Neural cell (in vitro differentiated cells): ENCODE measurements at regions not wholly inside any gene's neighbourhood (a gene's known extent, or its start where the extent isn't known, plus 50 kb on each side); places are given as distances from the start of the nearest gene placed in this dataset.

Experiments
- H2AFZ ChIP-seq: fragments of 200-600, 300-800 bp; sonication (generic), shearing (Covaris generic); 2 replicates; pipeline ENCODE4 v1.6.0; 2014; ENCODE audit warnings: low read depth, mild to moderate bottlenecking, antibody characterized with exemption, low read length, moderate library complexity
- H3F3A ChIP-seq: fragments of 200-600 bp; shearing (Covaris generic); 2 replicates; pipeline ENCODE4 v1.6.1; 2016; ENCODE audit warnings: mild to moderate bottlenecking, moderate library complexity, mixed read lengths, antibody characterized with exemption, low read length; ENCODE audit not compliant: insufficient read depth, poor library complexity, severe bottlenecking
- H3K27ac ChIP-seq: fragments of 200-600, 300-800 bp; sonication (generic), shearing (Covaris generic); 2 replicates; pipeline ENCODE4 v1.5.1; 2014; ENCODE audit warnings: mild to moderate bottlenecking, low read length, moderate library complexity
- H3K27me3 ChIP-seq: fragments of 300-800, 200-600 bp; sonication (generic), shearing (Covaris generic); 2 replicates; pipeline ENCODE4 v1.6.0; 2014; ENCODE audit warnings: mild to moderate bottlenecking, low read depth, low read length, moderate library complexity; ENCODE audit not compliant: insufficient read depth
- H3K36me3 ChIP-seq: fragments of 300-800, 200-600 bp; sonication (generic), shearing (Covaris generic); 2 replicates; pipeline ENCODE4 v1.5.1; 2014; ENCODE audit warnings: mild to moderate bottlenecking, antibody characterized with exemption, low read length, moderate library complexity; ENCODE audit not compliant: insufficient read depth
- H3K4me2 ChIP-seq: fragments of 300-800, 200-600 bp; sonication (generic), shearing (Covaris generic); 2 replicates; pipeline ENCODE4 v1.6.0; 2014; ENCODE audit warnings: mild to moderate bottlenecking, low read length
- H3K4me3 ChIP-seq: fragments of 300-800, 200-600 bp; sonication (generic), shearing (Covaris generic); 2 replicates; pipeline ENCODE4 v1.5.1; 2014; ENCODE audit warnings: mild to moderate bottlenecking, low read length, moderate library complexity
- H3K79me2 ChIP-seq: fragments of 200-600 bp; shearing (Covaris generic); replicated peaks from 2 replicates; pipeline ENCODE4 v1.6.0; 2014; ENCODE audit warnings: mild to moderate bottlenecking, low read length, moderate library complexity; ENCODE audit not compliant: insufficient read depth
- H3K9ac ChIP-seq: fragments of 300-800, 200-600 bp; sonication (generic), shearing (Covaris generic); 2 replicates; pipeline ENCODE4 v1.6.1; 2016; ENCODE audit warnings: mild to moderate bottlenecking, low read length, mixed read lengths
- H3K9me2 ChIP-seq: fragments of 200-600 bp; shearing (Covaris generic); 2 replicates; pipeline ENCODE4 v1.6.1; 2016; ENCODE audit warnings: mild to moderate bottlenecking, low read length, mixed read lengths; ENCODE audit not compliant: insufficient read depth
- H3K9me3 ChIP-seq: fragments of 200-600, 300-800 bp; sonication (generic), shearing (Covaris generic); 2 replicates; pipeline ENCODE4 v1.6.1; 2016; ENCODE audit warnings: mild to moderate bottlenecking, mixed run types, low read length, moderate library complexity, mixed read lengths
- H4K20me1 ChIP-seq: fragments of 200-600 bp; shearing (Covaris generic); 2 replicates; pipeline ENCODE4 v1.6.1; 2016; ENCODE audit warnings: mild to moderate bottlenecking, mixed run types; ENCODE audit not compliant: insufficient read depth
- EP300 ChIP-seq: fragments of 450-650 bp; conservative IDR thresholded peaks from 2 replicates; pipeline ENCODE4 v1.6.1; 2014; ENCODE audit warnings: antibody characterized with exemption, mild to moderate bottlenecking, moderate library complexity; ENCODE audit not compliant: poor library complexity, severe bottlenecking
- EZH2 ChIP-seq: fragments of 200-600, 300-800 bp; shearing (Covaris generic), sonication (generic); IDR thresholded peaks from 2 replicates; pipeline ENCODE4 v1.6.1; 2014; ENCODE audit warnings: antibody characterized with exemption, low read length, borderline replicate concordance, mild to moderate bottlenecking; ENCODE audit not compliant: insufficient read depth, poor library complexity, severe bottlenecking
- MXI1 ChIP-seq: fragments of 450-650 bp; conservative IDR thresholded peaks from 2 replicates; pipeline ENCODE4 v1.6.1; 2014; ENCODE audit warnings: antibody characterized with exemption, mild to moderate bottlenecking; ENCODE audit not compliant: poor library complexity, severe bottlenecking
- POLR2AphosphoS5 ChIP-seq: IDR thresholded peaks from 2 replicates; pipeline ENCODE4 v1.6.1; 2012
- RAD21 ChIP-seq: fragments of 450-650 bp; conservative IDR thresholded peaks from 2 replicates; pipeline ENCODE4 v1.6.1; 2014; ENCODE audit warnings: antibody characterized with exemption, mild to moderate bottlenecking, moderate library complexity
- REST ChIP-seq: IDR thresholded peaks from 2 replicates; pipeline ENCODE4 v1.6.1; 2012; ENCODE audit warnings: borderline replicate concordance
- SMC3 ChIP-seq: fragments of 450-650 bp; conservative IDR thresholded peaks from 2 replicates; pipeline ENCODE4 v1.6.1; 2014; ENCODE audit warnings: antibody characterized with exemption, mild to moderate bottlenecking, moderate library complexity; ENCODE audit not compliant: poor library complexity
- TAF1 ChIP-seq: IDR thresholded peaks from 2 replicates; pipeline ENCODE4 v1.6.1; 2012; ENCODE audit warnings: low read depth
- TF ChIP-seq, protein P1 (sequence below): fragments of 450-650 bp; IDR thresholded peaks from 2 replicates; pipeline ENCODE4 v1.5.1; 2014; ENCODE audit warnings: antibody characterized with exemption, mild to moderate bottlenecking, moderate library complexity; ENCODE audit not compliant: poor library complexity, severe bottlenecking

DNA sequence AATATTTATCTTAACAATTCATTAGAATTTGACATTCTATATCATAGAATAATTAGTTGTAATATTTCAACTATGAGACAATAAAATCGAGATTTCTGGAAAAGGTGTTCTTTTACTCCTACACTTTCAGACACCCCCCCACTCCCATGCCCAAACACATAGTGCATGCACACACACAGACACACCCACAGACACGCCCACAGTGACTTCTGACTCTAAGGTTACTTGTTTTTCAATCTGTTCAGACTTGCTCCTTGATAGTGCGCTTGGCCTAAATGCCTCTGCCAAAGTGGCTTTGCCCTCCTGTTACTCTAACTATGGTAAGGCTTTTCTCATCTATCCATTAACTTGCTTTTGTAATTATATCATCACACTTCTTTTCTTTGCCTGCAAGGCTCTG is 144.0 kb upstream of the PPP1R3A start:
- H3K4me2 ChIP-seq, result no peak overlapping the region
- H3K27me3 ChIP-seq, result no peaks in the 10 kb centered on the region
- no peaks in the 10 kb centered on the region for H4K20me1 ChIP-seq
- no peaks in the 10 kb centered on the region for H3K36me3 ChIP-seq
- no peaks in the 10 kb centered on the region for H3K9me3 ChIP-seq
- no peak overlapping the region for H3K9ac ChIP-seq
- TF ChIP-seq POLR2AphosphoS5, result no peak
- TF ChIP-seq REST, result no peak
- TF ChIP-seq, protein P1, sequence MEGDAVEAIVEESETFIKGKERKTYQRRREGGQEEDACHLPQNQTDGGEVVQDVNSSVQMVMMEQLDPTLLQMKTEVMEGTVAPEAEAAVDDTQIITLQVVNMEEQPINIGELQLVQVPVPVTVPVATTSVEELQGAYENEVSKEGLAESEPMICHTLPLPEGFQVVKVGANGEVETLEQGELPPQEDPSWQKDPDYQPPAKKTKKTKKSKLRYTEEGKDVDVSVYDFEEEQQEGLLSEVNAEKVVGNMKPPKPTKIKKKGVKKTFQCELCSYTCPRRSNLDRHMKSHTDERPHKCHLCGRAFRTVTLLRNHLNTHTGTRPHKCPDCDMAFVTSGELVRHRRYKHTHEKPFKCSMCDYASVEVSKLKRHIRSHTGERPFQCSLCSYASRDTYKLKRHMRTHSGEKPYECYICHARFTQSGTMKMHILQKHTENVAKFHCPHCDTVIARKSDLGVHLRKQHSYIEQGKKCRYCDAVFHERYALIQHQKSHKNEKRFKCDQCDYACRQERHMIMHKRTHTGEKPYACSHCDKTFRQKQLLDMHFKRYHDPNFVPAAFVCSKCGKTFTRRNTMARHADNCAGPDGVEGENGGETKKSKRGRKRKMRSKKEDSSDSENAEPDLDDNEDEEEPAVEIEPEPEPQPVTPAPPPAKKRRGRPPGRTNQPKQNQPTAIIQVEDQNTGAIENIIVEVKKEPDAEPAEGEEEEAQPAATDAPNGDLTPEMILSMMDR, result no peak
- TF ChIP-seq MXI1, result no peak
- no peak for TF ChIP-seq EZH2
- no peak for TF ChIP-seq TAF1
- TF ChIP-seq EP300, result no peak
- TF ChIP-seq SMC3, result no peak
- TF ChIP-seq RAD21, result no peak
- H3K79me2 ChIP-seq, result no peaks in the 10 kb centered on the region
- H3F3A ChIP-seq, result no peaks in the 10 kb centered on the region
- no peaks in the 10 kb centered on the region for H3K9me2 ChIP-seq
- H3K27ac ChIP-seq, result no peak overlapping the region
- H3K4me3 ChIP-seq, result no peak overlapping the region
- no peak overlapping the region for H2AFZ ChIP-seq

DNA sequence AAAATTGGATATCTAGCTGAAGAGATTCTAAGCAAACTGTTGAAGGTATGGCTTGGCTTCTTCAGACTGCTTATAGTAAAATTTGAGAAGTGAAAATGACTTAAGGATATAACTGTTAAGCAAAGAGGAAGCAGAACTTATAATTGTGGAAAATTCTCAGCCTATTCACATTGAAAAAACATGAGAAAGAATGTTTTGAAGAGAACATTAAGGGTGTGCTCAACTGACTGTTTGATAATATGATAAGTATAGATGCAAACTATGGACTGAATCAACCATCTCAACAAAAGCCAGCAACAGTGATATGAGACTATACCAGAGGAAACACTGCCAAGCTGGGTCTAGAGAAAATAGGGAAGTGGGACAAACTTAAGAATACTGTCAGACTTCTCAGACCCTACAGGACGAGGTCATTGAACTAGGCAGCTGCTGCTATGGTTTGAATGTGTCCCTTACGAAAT is 133.1 kb upstream of the PPP1R3A start:
- H3K9me3 ChIP-seq, result no peaks in the 10 kb centered on the region
- no peaks in the 10 kb centered on the region for H4K20me1 ChIP-seq
- no peaks in the 10 kb centered on the region for H3K79me2 ChIP-seq
- H3K4me3 ChIP-seq, result no peak overlapping the region
- H3F3A ChIP-seq, result no peaks in the 10 kb centered on the region
- no peaks in the 10 kb centered on the region for H3K36me3 ChIP-seq
- TF ChIP-seq, protein P1, result no peak
- TF ChIP-seq REST (no peak), EZH2 (no peak), RAD21 (no peak), EP300 (no peak), POLR2AphosphoS5 (no peak), MXI1 (no peak), SMC3 (no peak), TAF1 (no peak)
- H3K9me2 ChIP-seq, result no peaks in the 10 kb centered on the region
- no peak overlapping the region for H3K4me2 ChIP-seq
- H3K27me3 ChIP-seq, result no peaks in the 10 kb centered on the region
- H3K9ac ChIP-seq, result no peak overlapping the region
- H2AFZ ChIP-seq, result no peak overlapping the region
- H3K27ac ChIP-seq, result no peak overlapping the region
